ENCODE measurements at regions not wholly inside any gene's neighbourhood (a gene's known extent, or its start where the extent isn't known, plus 50 kb on each side); places are given as distances from the start of the nearest gene placed in this dataset.

DNA sequence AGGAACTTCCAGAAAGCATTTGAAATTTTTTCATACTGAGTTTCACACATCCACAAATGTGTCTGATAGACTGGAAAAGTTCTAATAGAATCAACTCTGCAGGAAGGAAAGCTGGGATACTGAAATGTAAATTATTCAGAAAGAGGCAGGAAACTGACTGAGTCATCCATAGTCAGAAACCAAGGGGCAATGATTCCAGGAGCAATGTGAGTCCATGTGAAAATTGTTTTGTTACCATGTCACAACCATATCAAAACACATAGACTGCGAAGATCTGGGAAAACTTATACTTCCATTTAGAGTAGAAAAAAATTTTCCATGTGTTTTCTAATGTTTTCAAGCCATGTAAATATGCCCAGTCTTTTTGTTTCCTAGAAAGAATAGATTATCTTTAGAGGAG, 142.3 kb upstream of the TMPRSS15 start:
- Histone ChIP-seq H3K9me3 (ENCODE audit: control insufficient read depth in 1 of 2, insufficient read depth in 1 of 2, low read depth in 1 of 2, low read length in 2 of 2) (peaks cover 15 to 31% of the 10 kb centered on the region in 2 experiments; a peak in 2 of 4 replicates), H3K4me2 (ENCODE audit: low read length) (no peak overlapping the region), H3K36me3 (ENCODE audit: control insufficient read depth in 1 of 2, insufficient read depth in 2 of 2, low read length in 2 of 2) (no peaks in the 10 kb centered on the region), H3K9ac (ENCODE audit: low read length) (no peak overlapping the region), H3K27ac (ENCODE audit: low read depth, low read length) (no peak overlapping the region), H3K4me3 (replicated peaks in 1 of 2; ENCODE audit: low read depth in 1 of 2, low read length in 2 of 2) (no peak overlapping the region), H4K20me1 (ENCODE audit: insufficient read depth) (no peaks in the 10 kb centered on the region; the same call in 1 of the 2 replicates), H3K79me2 (ENCODE audit: insufficient read depth, low read length) (no peaks in the 10 kb centered on the region), H3K27me3 (ENCODE audit: insufficient read depth, low read length) (no peaks in the 10 kb centered on the region), H2AFZ (ENCODE audit: low read depth, low read length, poor library complexity, severe bottlenecking) (no peak overlapping the region), H3K9me2 (ENCODE audit: insufficient read depth) (no peaks in the 10 kb centered on the region), H3K4me1 (ENCODE audit: control insufficient read depth in 1 of 2, insufficient read depth in 2 of 2, low read length in 2 of 2) (no peaks in the 10 kb centered on the region)
- intact Hi-C loops (cut with micrococcal nuclease): no loop called here
- RAD21 ChIA-PET (ENCODE audit: low non-redundant PET in 1 of 2, low total read pairs in 2 of 2, uncharacterized antibody in 2 of 2, unreplicated experiment in 2 of 2): no interaction called here
- no peak for DNase-seq (ENCODE audit: low read depth, low spot score)
- no peak for TF ChIP-seq EZH2phosphoT487 (IDR thresholded peaks at IDR 0.05; ENCODE audit: borderline replicate concordance)
- no peak for TF ChIP-seq POLR2A (IDR thresholded peaks at IDR 0.05; ENCODE audit: borderline replicate concordance, extremely low read depth, insufficient read depth, insufficient read length)
- POLR2A ChIA-PET: no interaction called here
- ATAC-seq: no peak
- no TSS peak for BruUV-seq (replicated peaks)
- CTCF ChIA-PET: no interaction called here

DNA sequence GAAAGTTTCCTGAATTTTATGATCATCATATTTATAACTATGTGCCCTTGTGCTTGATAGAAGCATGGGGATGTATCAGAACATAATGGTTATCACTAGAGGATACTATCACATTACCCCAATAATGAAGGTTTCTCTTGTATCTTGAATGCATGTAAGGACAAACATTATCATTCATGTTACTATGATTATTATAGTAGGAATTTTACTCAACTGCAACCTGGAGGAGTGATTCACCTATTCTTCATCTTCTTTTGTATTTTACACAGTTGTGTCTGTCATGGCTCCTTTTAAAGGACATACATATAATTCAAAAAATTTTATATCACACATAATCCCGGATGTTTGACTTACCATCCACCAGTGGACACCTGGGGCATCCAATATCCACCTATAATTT, 143.8 kb upstream of the TMPRSS15 start:
- Histone ChIP-seq H3K9ac (ENCODE audit: low read length) (no peak overlapping the region), H3K4me3 (replicated peaks in 1 of 2; ENCODE audit: low read depth in 1 of 2, low read length in 2 of 2) (no peak overlapping the region), H3K9me3 (ENCODE audit: control insufficient read depth in 1 of 2, insufficient read depth in 1 of 2, low read depth in 1 of 2, low read length in 2 of 2) (peaks cover 20 to 31% of the 10 kb centered on the region in 2 experiments; a peak in 2 of 4 replicates), H2AFZ (ENCODE audit: low read depth, low read length, poor library complexity, severe bottlenecking) (no peak overlapping the region), H3K27me3 (ENCODE audit: insufficient read depth, low read length) (no peaks in the 10 kb centered on the region), H3K4me2 (ENCODE audit: low read length) (no peak overlapping the region), H3K27ac (ENCODE audit: low read depth, low read length) (no peak overlapping the region), H3K79me2 (ENCODE audit: insufficient read depth, low read length) (no peaks in the 10 kb centered on the region), H4K20me1 (ENCODE audit: insufficient read depth) (no peaks in the 10 kb centered on the region; the same call in 1 of the 2 replicates), H3K36me3 (ENCODE audit: control insufficient read depth in 1 of 2, insufficient read depth in 2 of 2, low read length in 2 of 2) (no peaks in the 10 kb centered on the region), H3K9me2 (ENCODE audit: insufficient read depth) (no peaks in the 10 kb centered on the region), H3K4me1 (ENCODE audit: control insufficient read depth in 1 of 2, insufficient read depth in 2 of 2, low read length in 2 of 2) (no peaks in the 10 kb centered on the region)
- POLR2A ChIA-PET: no interaction called here
- CTCF ChIA-PET: no interaction called here
- TF ChIP-seq FOSL1 (IDR thresholded peaks at IDR 0.05; ENCODE audit: low read depth) (no peak), POLR2A (IDR thresholded peaks at IDR 0.05; ENCODE audit: borderline replicate concordance, extremely low read depth, insufficient read depth, insufficient read length) (no peak), REST (IDR thresholded peaks at IDR 0.05; ENCODE audit: low read depth) (no peak), POLR2AphosphoS5 (IDR thresholded peaks at IDR 0.05; ENCODE audit: low read depth, low read length) (no peak), SP1 (IDR thresholded peaks at IDR 0.05; ENCODE audit: low read depth) (no peak), EZH2phosphoT487 (IDR thresholded peaks at IDR 0.05; ENCODE audit: borderline replicate concordance) (no peak), YY1 (IDR thresholded peaks at IDR 0.05; ENCODE audit: extremely low read depth, insufficient replicate concordance, low read depth, low read length) (no peak), CEBPB (IDR thresholded peaks at IDR 0.05; ENCODE audit: low read depth) (no peak), MAX (IDR thresholded peaks at IDR 0.05) (no peak)
- TF ChIP-seq, protein P1, sequence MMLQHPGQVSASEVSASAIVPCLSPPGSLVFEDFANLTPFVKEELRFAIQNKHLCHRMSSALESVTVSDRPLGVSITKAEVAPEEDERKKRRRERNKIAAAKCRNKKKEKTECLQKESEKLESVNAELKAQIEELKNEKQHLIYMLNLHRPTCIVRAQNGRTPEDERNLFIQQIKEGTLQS (IDR thresholded peaks at IDR 0.05): no peak
- DNase-seq (ENCODE audit: low read depth, low spot score): no peak
- BruUV-seq (replicated peaks): no TSS peak
- ATAC-seq: no peak
- RAD21 ChIA-PET (ENCODE audit: low non-redundant PET in 1 of 2, low total read pairs in 2 of 2, uncharacterized antibody in 2 of 2, unreplicated experiment in 2 of 2): no interaction called here
- intact Hi-C loops (cut with micrococcal nuclease): no loop called here

Measured in HCT116 (cell line).